HG03280 (cell line): ENCODE measurements at regions not wholly inside any gene's neighbourhood (a gene's known extent, or its start where the extent isn't known, plus 50 kb on each side); places are given as distances from the start of the nearest gene placed in this dataset.

Experiments
- ATAC-seq: cut with Tn5 transposase; IDR thresholded peaks from one replicate; pipeline ENCODE4 v1.9.1; 2021; ENCODE audit warnings: mild to moderate bottlenecking, moderate library complexity; ENCODE audit not compliant: unreplicated experiment

DNA sequence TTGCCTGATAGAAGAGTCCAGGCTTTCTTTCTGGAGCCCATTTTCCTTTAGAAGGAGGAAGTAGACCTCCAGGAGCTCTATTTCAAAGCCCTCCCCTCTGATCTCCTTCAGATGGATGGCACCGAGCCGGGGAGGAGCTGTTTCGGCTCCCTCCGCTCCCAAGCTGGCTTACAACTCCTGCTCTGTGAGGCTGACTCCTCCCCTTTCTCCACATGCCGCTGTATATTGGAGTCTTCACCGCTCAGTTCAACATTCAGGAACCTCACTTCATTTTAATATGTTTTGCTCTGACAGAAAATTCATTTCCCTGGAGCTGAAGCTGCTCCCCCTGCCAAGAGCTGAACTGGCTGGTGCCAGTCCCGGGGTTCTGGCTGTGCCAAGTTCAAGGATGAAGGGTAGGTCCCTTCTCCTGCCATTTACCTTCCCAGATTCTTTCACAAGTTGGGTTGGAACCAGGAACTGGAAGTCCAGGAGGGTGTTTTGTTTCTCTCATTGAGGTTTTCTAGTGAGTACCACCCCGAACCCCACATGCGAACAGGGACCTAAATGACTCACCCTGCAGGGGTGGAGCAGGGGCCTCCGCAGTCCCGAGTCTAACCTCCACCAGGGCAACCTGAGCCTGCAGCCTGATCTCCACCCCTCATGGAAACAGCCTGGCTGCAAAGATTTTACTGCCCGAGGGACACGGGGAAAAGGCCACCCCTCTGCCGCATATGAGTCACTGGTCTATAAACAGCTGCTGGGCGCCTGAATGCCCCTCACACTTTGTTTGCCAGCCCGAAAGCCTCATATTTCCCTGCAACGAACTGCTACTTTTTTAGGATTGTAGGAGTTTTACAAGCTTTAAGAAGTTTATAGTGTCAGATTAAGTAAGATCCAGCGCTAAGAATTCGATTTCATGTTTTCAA lies 68.6 kb upstream of the FOXA2 start:
- no peak for ATAC-seq

DNA sequence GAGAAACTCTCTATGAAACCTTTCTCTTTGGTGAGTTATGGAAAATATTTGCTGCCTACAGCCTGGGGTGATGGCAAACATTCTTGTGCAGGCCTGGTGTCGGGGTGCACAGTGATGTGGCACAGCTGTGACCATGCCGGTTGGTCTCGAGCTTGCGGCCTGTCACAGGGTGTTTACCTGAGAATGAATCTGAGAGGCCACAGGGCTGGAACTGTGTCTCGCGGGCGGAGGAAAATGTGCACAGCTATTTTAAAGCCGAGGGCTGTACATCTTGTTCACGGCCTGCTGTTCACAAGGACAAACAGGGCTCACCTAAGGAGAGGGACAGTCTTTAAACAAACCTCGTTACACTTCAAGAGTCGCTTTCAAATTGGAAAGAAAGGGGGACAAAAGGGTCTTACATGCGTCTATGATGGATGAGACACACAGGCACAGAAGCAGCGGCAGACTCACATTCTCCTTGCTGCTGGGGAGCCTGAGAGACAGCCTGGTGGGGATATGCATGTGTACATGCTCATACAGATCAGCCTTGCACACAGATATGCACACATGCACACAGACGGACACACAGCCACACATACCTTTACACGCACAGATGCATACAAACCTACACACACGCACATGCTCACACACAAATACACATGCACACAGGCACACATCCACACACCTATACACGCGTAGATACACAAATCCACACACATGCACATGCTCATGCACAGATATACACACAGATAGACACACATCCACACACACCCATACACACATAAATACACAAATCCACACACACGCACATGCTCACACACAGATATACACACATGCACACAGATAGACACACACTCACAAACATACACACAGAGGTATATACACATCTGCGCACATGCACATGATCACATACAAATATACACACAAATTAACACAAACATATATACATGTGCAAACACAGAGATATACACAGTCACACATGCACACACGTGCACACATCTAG lies 69.6 kb upstream of the FOXA2 start:
- no peak for ATAC-seq

DNA sequence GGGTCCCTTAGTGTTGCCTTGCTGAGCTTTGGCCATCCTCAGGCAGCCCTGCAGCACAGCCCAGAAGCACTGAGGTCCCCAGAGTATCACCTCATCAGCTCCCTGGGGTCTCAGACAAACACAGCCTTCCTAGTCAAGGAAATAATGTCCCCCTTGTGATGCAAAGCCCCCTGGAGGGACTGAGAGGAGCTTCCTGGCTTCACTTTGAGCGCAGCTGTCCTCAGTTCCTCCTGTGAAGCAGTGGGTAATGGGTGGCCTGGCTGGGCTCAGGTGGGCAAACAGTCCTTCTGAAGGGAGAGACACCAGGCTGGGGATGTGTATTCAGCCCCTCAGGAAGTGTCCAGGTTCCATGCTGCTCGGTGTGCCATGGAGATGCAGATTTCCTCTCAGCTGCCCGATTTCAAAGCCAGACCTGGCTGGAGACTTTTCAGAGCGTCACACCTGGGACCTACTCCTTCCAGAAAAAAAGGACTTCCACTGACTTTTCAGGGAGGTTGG lies 79.2 kb upstream of the FOXA2 start:
- no peak for ATAC-seq

DNA sequence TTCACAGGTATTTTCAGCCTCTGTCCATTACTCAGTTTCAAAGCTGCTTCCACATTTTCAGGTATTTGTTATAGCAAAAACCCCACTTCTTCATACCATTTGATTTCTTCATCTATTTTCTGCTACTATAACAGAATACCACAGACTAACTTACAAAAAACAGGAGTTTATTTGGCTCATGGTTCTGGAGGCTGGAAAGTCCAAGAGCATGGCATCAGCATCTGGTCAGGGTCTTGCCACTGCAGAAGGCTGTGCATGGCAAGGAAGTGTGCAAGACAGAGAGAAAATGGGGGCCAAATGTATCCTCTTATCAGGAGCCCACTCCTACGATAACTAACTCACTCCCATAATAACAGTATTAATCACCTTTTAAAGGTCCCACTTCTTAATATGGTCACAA lies 82.8 kb upstream of the FOXA2 start:
- ATAC-seq, result no peak

DNA sequence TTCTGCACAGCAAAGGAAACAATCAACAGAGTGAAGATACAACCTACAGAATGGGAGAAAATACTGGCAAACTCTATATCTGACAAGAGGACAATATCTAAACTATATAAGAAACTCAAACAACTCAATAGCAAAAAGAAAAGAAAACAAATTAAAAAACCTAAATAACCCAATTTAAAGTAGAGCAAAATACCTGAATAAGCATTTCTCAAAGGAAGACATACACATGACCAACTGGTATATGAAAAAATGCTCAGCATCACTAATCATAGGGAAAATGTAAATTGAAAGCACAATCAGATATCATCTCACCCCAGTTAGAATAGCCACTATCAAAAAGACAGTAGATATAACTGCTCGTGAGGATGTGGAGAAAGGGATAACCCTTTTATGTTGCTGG lies 87.8 kb upstream of the FOXA2 start:
- ATAC-seq, result no peak

DNA sequence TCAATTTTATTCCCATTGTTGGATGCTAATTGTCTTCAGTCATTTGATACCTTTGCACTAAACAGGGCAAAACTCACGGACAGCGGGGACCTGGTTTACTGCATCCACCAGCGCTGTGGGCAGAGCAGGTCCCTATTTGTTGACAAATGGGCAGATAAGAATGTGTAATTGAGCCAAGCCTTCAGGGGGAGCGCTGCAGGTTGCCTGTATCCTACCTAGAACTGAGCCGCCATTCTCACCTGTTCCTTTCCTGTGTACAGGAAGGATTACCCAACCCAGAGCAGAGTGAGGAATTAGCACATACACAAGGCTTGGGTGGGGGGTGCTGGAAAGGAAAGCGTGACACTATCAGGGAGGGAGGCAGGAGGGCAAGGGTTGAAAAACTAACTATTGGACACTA lies 89.1 kb upstream of the FOXA2 start:
- no peak for ATAC-seq

DNA sequence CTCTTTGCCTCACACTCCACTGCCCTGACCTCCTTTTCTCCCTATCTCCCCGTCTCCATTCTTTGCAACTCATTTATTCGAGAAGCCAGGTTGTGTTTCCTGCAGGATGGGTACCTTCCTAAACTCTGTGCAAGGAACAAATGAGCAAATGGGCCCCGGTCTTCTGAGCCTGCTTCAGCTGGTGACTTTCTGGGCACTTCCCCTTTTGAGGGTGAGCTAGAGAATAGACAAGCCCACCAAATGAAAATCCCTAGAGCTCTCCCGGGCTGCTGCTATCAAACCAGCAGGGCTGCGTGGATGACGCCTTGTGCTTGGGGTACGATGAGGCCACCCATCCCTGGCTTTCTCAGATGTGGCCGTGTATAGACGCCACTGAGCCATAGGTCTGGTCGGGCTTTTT lies 91.0 kb upstream of the FOXA2 start:
- no peak for ATAC-seq

DNA sequence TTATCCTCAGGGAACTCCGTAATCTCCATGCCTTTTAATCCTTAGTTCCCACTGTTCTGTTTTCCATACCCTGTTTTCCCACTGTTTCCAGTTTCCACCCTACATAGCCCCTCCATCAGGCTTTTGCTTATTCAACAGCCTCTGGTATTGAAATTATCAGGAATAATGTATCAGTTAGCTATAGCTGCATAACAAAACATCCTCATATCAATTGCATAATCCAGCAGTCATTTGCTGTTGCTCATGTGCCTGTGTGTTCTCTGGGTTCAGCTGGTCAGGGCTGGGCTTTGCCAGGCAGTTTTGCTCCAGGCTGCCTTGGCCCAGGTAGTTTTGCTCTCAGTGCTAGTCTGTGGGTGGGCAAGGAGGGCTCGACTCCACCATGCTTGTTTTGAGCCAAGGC lies 94.3 kb upstream of the FOXA2 start:
- ATAC-seq, result no peak

DNA sequence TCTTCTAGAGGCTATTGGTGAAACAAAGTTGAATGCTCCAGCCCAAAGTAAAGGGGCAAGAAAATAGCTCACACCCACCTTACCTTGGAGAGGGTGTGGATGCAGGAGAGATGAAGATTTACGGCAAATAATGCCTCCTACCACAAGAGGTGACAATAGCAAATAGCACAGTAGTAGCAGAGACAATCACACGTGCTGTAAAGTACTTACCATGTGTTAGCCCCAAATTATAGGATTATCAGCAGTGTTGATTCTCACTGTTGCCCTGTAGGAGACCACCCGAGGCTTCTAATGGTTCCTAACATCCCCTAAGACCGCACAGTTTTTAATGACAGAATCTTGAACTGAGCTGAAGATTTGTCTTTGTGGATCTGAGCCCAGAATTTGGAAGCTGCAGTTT lies 94.8 kb upstream of the FOXA2 start:
- no peak for ATAC-seq

DNA sequence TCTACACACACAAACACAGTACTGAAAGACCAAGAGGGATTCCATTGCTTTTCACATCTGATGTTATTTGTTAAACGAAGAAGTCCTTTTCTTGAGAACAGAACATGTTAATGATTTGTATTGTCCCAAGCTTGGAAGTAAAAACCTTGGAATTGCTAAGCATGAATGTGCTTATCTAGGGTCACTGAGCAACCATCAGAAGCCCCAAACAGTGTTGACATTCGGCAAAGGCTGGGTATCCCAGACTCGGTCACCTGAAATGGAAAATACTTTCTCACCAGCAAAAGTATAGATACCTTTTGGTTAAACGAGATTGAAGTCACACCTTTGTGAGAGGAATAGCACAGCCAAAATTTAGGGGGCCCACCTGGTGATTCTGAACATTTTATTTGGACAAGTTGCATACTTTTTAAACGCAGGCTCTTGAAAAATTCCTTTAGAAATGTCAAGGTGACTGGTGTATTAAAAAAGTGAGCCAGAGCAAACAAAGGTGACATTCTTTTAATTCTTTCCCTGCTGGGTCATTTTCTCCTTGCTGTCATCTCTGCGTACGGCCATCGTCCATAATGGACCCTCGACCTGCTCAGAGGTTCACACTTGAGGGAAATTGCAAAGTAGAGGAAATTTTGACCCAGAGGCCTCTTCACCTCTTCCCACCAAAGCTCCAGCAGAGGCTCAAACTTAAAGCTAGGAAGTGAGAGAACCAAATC lies 95.8 kb upstream of the FOXA2 start:
- ATAC-seq, result no peak

DNA sequence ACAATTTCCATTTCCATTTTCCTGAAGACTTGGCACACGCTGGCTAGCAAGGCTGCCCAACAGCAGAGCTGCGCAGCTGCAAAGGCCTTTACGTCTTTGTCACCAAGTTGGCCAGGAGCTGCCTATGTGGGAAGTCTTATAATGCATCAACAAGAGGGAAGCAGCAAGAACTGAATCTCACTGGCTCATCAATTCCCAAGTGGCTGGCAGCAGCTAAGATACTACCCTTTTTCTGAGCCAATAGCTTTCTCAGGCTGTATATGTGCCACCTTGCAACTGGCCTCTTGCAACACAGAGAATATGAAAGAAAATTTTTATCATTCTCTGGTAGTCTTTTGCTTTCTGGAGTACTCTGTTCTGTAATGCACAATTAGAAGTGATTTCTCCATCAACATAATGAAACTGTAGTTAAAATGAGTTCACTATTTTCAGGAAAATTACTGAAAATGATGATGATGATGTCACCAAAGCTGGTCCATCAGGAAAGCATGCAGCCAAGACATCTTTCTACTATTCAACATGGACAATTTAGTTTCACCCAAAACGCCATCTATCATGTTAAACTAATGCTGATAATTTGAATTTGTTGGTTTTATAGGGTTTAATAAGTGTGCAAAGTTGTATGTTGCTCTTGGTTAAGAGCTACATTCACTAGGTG lies 97.3 kb upstream of the FOXA2 start:
- ATAC-seq, result no peak

DNA sequence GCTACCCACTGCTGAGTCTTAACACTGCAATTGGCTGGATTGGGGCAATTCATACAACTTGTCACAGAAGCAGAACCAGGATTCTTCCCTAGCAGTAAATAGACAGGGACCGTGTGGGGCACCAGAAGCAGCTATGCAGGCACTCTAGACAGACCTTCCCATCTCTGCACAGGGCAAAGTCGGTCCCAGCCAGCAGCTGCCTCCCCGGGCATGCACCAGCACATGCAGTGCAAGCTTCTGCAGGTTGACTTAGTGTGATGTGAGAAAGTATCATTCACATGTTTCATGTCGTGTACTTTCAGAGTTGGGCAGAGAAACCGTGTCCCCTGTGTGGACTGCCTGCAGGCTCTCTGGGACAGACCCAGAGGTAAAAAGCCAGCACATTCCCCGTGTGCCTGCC lies 98.0 kb upstream of the FOXA2 start:
- ATAC-seq, result no peak

DNA sequence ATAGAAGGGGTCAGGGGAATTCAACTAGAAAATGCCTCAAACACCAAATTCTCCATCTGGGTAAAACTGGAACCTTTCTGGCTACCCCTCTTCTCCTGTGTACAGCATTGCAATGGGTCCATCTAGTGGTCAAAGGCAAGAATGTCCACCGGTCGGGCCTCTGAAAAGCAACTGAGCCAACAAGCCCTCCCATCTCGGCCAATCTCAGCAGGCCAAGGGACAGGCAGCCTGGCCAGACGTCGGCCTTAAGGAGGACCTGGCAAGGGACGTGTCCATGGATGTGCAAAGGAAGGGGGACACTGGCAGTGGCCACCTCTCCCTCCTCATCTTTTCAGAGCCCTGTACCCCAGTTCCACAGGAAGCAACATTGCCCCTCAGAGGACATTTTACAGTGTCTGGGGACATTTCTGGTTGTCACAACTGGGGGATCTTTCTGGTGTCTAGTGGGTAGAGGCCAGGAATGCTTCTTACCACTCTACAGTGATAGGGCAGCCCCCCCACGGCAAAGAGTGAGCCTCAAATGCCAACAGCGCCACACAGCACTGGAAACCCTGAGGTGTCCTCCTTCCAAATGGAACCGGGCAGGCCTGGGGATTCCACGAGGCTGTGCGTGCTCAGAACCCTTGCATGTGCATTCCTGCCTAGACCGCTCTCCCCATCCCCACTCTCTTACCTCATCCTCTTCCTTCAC lies 99.8 kb upstream of the FOXA2 start:
- peak; percentile 62 for ATAC-seq

DNA sequence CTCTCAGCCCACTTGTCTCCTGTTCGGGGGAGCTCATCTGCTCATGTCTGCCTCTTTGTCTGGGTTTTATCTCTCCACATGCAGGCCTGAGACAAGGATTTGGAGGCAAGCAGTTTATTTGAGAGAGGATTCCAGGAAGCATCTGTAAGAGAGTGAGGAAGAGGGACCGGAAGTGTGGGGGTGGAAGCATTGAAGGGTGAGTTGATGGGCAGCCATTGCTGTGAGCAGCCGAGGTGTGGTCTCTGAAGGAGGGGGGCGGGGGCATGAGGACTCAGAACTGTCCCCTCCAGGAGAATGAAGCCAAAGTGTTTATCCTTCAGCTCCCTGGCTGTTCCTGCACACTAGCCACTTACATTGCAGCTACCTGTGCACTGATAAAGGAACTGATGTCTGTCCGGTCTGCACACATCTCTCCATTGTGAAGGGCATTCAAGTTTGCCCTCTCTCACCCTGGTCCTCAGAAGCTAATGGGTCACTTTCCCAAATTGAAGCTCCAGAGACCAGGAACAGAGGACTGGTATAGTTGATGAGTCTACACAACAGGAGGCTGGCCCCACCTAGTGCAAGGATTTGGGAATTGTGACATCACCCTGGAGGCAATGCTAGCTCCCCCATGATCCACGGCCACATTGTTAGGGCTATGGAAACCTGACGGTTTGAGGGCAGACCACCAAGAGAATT lies 100.5 kb upstream of the FOXA2 start:
- no peak for ATAC-seq

DNA sequence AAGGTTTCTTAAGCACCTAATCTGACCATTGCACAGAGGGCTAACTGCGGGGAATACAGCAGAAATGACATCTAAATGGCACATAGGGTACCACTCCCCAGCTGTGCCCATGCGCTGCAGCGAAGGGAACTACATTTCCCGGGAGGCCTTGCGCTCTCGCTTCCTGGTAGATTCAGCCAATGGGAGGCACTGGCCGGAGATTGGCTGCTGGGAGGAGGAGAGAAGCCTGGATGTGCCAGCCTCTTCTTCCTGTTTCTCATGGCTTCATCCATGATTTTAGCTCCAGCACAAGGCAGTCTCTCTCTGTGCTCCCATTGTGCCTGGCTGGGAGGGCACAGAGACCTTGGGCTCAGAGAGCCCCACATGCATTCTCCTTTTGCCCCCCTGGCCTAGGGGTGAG lies 101.7 kb upstream of the FOXA2 start:
- ATAC-seq, result no peak

DNA sequence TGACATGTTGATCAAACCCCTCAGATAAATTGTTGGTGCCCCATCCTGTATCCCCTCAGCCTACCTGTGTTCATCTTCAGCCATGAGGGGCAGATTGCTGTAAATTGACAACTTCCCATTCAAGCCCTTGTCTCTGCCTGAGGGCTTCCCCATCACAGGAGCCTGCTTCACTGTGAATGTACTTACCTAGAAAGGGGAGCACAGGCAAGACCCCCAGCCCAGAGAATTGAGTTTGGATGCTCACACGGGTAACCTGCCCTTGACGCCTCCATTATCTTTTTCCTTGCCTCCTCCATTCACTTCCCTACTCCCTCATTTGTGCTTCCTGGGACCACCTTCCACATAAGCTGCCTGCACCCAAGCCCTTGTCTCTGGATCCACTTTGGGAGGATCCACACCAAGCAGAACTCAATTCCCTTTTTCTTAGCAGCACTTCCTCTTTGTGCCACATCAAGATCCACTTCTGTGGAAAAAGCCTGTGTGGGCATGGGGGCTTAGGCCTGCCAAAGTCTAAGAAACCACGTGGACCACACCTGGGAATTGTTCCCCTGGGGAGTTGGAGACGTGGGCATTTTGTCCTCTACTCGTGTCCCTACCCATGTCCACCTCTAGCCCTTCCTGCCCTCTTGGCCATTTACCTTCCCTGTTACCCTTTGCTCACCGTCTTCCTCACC lies 103.4 kb upstream of the FOXA2 start:
- ATAC-seq, result no peak

DNA sequence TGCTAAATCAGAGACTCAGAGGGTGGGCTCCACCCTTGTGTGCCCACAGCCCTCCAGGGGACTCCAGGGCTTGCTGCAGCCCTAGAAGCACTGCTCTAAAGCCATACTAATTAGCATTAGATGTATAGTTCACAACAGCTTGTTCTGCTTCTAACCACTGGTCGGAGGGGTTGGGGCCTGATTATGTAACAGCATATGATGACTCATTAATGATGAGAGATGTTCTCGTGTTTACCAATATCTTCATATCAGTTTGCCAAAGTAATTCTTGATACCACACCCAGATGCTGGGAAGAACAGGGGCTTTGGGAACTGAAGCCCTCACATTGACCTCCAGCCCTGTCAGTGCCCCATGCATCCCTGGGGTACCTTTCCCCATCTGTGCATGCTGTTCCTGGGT lies 104.1 kb upstream of the FOXA2 start:
- no peak for ATAC-seq

DNA sequence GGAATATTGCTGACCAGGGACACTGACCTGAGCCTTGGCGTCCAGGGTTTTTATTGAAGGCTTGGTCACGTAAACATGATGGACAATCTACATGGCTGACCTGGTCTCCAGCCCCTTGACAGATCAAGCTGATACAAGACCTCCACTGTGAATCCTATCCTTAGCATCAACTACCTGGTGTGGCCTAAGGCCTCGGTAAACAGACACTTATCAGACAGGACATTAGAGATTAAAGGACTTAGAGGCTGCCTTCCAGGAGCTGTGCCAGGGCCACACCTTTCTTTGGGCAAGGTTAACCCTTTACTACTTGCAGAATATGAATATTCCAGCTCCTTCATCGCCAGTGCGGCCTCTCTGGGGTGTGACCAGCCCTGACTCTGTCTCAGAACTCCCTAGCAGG lies 104.9 kb upstream of the FOXA2 start:
- no peak for ATAC-seq

DNA sequence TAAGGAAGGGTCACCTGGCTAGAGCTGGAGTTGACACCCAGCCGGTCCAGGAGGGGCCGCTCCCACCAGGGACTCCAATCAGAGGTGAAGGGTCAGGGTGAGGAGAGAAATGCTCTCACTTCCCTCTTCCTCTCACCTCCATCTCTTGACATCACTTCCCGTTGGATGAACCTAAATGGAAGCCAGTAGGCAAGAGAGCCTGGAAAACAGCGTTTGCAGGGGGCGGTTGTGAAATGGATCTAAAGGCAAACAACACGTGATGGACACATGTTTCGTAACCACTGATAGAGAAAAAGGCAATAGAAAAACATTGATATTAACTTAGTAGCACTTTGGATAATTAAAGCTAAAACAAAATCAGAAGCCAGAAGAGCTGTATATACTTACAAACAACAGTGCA lies 105.6 kb upstream of the FOXA2 start:
- no peak for ATAC-seq
